ENCODE measurements at regions not wholly inside any gene's neighbourhood (a gene's known extent, or its start where the extent isn't known, plus 50 kb on each side); places are given as distances from the start of the nearest gene placed in this dataset.
"Not testable (repeated sequence)": the region's sequence is repeated elsewhere in the genome, so short reads cannot be mapped to it uniquely, and the experiment has no call there.

DNA sequence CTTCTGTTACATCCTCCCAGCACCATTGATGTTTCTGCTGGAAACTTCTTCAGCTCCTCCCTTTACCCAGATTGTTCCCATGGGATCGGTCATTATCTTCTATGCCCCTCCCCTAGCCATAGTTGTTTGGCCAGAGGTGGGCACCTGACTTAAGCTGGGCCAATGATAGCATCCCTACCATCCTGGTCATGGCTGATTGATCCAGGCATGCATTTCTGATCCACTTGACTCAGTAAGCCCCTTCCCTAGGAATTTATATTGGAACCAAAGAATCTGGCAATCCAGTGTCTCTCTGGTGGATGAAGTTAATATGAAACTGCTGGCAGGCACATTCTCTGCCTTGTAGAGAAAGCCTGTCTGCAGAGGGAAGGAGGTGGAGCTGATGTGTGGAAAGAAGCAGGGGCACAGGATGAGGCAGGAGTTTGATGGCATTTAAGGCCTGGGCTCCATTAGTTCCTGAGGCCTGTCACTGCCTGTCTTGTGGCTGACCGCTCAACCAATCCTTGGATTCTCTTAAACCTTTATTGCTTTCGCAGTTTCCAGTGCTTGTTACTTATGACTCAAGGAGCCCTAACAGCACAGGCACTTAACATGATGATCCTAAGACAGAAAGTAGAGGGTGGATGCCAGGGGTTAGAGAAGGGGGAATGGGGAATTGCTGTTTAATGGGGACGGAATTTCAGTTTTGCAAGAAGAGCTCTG, 152.4 kb downstream of the ABCC12 start:
- DNase-seq, result no peak

DNA sequence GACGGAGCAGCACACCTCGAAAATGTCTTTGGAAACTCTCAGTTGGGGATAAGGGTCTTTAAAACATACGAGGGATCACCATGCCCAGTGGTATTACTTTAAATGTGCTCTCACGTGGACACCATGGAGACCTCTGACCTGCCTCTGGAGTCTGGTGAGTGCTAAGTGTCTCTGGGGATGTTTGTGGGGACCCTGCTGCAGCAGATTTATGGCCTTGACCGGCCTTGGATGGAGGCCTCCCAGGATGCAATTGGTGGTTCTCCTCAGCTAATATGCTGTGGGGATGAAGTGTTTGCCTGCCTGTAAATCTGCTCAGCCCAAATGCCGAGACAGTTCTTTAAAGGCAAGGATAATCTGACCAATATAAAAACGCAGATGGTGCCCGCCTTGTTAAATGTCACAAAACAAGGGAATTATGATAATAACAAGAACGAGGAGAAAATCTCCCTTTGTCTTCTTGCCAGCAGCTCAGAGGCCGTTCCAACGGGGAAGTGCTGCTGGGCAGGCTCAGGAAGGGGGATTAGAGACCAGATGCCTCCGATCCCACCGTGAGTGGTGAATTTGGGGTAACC, 154.4 kb downstream of the ABCC12 start:
- no peak for DNase-seq

DNA sequence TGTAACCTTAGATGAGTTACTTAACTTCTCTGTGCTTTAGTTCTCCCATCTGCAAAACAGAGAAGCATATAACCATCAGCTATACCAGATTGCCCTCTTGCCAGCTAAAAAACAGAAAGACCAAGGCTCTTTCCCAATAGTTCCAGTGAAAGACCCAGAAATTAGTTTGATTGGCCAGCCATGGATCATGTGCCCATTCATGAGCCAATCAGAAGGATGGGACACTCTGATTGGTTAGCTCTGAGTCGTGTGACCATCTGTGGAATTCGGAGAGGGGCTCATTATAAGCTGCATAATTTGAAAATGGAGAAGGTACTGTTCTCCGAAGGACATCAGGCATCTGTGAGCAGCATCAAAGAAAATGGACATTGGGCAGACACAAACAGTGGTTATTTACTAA, 155.2 kb downstream of the ABCC12 start:
- DNase-seq, result no peak

DNA sequence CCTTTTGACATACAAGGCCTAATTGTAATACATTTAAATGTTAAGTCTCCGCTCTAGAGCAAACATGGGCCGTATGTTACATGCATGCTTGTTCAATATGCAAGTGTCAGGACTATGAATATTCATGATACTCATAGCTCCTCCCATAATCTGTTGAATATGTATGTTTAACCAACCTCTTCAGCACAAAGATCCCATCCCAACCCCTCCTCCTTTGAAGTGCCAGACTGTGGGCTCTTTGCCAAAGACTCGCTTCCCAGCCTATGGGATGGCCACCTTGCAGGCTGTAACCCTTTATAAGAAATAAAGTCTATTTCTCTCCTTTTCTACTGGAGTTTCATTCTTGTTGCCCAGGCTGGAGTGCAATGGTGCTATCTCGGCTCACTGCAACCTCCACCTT, 156.2 kb downstream of the ABCC12 start:
- no peak for DNase-seq

DNA sequence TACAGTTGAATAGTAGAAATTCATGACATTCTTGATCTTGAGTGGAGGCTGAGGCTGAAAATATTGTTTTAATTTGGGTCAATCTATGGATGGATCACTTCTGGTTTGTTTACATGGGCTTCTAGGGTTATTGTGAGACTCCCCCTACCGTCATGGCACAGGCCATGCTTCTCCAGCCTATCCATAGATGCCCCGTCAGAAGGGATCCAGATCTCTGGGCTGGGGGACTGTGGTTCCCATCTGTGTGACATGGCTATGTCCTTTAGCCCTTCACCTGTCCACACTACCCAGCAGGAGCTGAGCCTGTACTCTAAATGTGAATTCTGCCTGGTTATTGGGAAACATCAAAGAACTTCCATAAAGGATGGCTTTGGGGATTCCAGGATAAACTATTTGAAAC, 160.4 kb downstream of the ABCC12 start:
- no peak for DNase-seq

DNA sequence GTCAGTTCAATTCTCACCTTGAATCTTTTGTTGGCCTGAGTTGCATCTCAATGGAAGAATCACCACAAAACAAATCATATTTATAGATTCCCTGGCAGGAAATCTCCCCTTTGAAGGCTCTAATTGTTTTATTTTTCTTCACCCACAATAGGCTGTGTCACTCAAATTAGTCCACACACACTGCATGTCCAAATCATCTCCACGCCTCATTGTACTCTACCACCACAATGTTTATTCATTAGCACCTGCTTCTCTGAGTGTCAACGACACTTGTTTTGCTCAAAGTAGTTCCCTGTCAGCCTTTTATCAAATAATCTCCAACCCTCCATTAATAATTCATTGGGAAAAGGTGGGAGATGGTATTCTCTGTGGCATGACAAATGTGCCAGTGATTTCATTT, 164.3 kb downstream of the ABCC12 start:
- DNase-seq, result no peak

DNA sequence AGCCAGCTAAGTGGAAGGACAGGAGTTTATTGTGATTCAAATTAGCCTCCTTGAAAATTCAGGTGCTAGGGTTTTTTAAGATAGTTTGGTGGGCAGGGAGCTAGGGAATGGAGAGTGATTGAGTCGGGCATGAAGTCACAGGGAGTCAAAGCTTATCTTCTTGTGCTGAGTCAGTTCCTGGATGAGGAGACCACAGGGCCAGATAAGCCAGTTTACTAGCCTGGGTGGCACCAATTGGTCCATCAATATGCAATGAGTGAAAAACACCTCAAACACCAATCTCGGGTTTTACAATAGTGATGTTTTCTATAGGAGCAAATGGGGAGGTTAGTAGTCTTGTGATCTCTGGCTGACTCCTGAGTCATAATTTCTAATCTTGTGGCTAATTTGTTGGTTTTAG, 165.1 kb downstream of the ABCC12 start:
- no peak for DNase-seq

DNA sequence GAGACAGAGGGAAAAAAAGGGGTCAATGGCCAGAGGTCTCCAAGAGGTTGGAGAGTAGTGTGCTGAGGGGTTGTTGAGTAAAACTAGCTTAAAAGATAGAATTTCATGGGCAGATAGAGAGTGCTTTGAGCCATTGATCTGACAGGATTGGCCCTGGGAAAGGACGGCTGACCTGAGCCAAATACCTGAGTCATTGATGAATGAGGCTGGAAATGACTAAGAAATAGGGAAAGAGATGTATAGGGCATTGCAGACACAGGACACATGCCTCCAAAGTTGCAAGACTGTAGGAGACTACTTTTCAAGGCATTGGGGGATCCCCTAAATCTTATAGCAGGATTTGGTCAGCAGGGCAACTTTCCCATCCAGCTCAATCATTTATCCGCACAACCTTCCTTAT, 168.7 kb downstream of the ABCC12 start:
- no peak for DNase-seq

DNA sequence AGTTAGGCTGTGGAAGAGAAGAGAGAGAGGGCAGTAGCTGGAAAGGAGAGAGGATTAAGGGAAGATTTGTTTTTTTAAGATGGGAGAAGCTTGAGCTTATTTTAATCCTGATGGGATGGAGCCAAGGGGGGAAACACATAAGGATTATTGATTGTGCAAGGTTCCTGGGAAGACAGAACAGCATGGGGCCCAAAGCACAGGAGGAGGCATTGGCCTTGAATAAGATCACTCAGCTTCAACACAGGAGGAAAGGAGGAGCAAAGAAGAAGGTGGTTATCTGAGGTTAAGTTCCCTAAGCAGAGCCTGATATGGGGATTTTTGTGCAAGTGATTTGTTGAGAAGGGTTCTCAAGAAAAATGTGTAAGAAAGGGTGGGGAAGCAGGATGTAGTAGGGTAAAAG, 169.8 kb downstream of the ABCC12 start:
- no peak for DNase-seq

DNA sequence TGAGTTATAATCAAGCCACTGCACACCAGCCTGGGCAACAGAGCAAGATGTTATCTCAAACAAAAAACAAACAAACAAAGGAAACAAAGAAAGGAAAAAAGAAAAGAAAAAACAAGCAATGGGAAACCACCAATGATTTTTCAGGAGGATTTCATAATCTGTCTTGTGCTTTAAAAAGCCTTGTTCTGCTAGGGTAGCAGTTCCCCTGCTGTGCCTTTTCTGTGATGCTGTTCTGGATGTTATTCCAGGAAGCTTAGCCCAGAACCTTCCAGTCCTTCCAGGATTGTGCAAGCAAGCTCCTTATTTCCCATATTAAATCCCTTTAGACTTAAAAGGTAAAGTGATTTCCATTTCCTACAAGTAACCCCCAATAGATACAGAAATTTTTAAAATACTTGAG, 171.1 kb downstream of the ABCC12 start:
- no peak for DNase-seq

DNA sequence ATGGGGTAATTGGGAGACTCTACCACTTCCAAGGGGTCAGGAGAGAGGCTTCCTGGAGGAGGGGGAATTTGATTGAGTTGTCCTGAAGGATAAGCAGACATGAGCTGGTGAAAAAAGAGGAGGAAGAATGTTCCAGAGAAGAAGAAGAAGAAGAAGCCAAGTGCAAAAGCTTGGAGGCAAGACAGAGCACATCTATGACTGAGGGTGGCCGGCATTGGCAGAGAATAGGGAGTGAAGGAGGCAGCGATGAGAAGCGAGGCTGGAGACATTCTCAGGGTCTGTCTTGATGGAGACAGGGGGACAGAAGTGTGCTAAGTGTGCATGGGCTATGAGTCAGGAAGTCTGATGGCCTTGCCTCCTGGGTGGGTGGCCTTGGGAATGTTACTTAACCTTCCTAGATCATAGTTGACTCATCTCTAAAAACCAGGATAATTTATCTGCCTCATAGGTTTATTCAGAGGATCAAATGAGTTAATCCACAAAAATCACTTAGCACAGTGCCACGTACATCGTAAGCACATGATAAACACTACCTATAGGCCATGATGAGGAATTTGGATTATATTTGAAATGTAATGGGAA, 171.7 kb downstream of the ABCC12 start:
- DNase-seq, result no peak

DNA sequence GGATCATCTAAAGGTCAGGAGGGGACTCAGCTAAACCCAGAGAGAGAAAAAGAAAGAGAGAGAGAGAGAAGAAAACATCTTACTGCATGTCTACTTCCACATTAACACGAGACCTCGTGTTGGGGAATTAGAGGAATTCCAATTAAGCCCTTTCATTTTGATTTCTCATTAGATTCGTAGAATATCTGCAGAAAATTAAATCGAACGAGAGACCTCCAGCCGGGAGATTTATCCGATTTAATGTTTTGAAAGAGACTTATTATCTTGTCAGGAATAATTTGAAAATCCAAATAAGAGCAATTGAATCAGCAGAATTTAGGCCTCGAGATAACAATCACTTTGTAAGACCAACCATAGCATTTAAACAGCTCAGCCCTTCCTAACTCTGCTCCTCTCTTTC, 175.6 kb downstream of the ABCC12 start:
- DNase-seq, result no peak

DNA sequence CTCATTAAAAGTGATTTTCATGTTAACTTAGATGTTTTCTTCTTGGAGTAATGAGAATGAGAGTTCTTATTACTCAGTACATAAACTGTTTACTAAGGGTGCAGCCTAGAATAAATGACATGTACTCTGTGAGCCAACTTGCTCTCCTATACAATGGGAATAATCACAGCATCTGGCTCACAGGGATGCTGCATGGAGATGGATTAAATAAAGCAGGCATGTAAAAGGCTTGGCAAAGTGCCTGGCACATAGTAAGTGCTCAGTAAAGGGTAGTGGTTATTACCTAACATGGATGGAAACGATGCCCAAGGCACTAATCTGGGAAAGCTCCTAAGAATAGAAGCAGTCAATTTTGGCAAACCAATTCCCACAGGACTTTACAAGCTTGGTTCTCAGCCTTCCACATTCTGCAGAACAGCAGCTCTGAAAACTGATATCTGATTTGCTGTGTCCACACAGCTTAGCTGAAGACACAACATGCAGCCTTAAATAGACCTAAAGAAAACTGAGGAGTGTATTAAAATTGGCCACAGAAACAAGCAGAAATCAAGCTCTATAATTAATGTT, 176.1 kb downstream of the ABCC12 start:
- no peak for DNase-seq

DNA sequence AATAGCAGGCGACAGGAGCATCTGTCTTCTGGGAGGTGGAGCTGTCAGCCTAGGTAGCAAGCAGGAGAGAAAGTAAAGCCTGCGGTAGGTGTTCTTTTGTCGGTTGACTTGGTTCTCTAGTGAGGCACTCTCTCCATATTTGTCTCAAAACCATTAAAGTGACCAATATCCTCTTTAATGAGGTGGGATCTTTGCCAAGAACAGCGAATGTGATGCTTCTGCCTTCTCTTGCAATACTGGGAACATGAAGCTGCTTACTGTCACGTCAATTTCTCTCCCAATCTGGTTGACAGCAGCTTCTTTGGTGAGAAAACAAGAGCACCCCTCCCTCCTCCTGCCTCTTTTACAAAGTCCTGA, 176.7 kb downstream of the ABCC12 start:
- no peak for DNase-seq

DNA sequence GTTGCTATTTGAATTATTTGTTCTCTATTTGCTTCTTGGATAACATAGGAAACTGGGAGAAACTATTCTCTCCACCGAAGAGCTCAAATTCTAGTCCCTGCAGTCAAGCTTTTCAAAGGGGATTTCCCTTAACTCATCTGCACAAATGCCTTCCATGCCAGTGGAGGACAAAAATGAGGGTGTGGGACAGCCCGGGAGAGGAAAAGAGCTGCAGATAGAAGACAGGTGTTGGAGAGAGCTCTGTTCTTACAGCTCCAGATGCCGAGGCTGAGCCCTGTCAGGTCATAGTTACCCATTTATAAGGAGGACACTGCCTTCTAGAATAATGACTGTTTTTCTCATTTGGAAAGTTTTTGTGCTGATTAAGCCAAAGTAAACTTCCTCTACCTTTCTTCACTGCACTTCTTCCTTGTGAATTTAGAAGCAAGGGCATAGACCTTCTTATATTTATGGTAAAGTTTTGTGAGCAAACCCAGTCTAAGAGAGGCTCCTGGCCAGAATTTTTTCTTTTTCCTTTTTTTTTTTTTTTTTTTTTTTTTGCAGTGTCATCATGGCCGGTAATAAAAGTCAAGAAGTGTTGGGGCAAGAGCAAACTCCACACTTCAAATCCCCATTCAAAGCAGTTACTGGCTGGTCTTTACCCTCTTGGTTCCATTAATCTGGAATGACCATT, 177.2 kb downstream of the ABCC12 start:
- no peak for DNase-seq

DNA sequence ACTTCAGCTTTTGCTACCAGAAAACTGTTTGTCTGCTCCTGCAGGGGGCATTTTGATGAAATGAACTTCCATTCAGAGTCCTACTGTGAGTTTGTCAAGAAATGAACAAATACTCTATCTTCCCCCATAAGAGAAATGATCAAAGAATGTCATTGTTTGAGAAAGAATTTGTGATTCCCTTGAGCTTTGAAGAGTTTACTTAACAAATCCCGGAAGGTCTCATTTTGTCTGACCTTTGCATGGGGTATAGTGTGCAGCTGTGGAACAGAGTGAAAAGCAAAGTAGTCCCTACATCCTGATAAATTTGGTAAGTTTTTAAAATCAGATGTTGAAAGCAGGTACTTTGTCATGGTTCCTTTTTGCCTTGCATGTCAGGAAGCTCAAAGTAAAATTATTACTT, 178.0 kb downstream of the ABCC12 start:
- no peak for DNase-seq

DNA sequence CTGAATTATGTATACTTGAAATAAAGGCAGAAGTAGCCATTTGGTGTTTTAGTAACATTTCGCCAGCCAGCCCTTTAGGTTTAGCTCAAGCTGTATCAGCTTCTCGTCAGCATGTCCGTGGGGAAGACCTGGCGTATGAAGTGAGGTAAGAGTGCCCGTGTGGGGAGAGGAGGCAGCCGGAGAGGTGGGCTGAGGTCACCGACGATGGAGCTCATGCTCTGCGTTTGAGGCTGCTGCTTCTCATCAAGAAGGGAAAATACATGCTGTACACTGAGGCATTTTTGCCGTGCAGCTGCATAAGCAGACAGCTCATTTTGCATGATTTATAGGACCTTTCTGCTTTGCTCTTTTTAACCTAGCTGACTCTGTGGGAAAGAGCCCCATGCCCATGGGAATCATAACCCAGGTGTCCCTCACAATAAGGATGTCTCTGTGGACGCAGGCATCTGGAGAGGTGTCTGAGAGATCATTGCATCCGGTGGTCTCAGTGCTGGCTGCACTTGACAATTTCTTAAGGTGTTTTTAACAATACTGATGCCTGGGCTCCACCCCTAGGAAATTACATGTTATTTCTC, 179.1 kb downstream of the ABCC12 start:
- DNase-seq, result no peak

DNA sequence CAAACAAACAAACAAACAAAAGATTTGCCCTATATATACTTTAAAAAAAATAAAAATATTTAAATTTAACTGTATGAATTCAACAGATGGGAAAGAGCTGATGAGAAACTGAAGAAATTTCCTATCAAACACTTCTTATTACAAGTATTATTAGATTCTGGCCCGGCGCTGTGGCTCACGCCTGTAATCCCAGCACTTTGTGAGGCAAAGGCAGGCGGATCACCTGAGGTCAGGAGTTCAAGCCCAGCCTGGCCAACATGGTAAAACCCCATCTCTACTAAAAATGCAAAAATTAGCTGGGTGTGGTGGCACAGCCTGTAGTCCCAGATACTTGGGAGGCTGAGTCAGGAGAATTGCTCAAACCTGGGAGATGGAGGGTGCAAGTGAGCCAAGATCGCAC, 180.8 kb downstream of the ABCC12 start:
- DNase-seq, result not testable (repeated sequence)

DNA sequence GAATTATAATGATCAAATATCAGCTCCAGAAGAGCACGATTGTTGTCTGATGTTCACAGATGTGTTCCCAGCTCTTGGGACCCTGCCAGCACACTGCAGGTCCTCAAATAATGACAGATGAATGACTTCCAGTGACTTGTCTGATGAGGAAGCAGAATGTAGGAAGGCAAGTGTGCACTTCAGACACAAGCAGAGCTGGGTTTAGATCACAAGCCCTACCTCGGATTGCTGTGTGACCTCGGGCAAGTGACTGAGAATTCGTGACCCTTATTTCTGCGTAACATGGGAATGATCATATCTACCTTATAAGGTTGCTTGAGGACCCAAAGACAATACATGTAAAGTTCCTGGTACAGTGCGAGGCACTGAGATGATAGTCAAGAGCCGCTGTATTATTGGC, 182.2 kb downstream of the ABCC12 start:
- DNase-seq, result no peak

DNA sequence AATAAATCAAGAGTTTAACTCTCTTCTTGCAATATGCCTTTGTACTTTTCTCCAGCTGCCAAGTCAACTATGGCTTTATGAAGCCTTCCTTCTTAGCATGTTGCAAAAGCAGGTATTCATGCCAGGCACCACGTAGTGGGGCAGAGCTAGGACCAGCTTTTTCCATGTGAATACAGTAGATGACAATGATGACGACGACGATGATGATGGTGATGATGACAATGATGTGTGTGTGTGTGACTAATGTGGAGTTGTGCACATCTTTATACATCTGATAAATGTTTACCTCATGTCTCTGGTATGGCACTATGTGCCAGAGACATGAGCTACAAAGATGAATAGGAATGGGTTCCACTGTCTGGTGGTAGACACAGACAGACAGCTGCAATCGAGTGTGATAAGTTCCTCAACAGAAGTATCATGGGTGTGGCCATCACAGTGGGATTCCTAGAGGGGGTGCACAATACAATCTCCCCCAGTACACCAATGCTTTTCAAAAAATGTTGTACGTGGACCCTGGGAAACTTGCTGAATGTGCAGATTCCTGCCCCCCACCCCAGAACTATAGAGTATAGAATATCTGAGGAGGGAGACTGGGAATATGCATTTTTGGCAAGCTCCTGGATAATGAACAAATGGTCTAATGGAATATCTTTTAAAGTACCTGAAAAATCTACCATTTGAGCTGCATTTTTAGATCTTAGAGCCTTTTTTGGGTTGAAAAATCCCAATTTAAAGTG, 183.4 kb downstream of the ABCC12 start:
- no peak for DNase-seq

DNA sequence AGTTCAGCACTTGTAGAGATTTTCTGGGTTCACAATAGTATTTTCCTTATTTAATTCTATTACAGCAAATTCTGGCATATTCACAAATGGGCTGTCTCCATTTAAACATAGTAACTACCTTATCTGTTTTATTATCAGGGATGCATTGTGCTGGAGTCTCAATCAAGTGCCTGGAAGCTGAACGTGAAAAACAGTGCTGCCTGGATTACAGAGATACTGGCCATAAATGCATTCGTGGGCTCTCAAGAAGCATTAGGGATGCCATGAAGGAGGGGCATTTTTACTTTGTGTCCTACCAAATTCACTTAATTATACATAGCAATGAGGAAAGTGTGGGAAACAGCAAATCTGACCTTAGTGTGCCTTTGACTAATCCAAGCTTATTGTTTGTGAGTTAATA, 184.6 kb downstream of the ABCC12 start:
- no peak for DNase-seq

DNA sequence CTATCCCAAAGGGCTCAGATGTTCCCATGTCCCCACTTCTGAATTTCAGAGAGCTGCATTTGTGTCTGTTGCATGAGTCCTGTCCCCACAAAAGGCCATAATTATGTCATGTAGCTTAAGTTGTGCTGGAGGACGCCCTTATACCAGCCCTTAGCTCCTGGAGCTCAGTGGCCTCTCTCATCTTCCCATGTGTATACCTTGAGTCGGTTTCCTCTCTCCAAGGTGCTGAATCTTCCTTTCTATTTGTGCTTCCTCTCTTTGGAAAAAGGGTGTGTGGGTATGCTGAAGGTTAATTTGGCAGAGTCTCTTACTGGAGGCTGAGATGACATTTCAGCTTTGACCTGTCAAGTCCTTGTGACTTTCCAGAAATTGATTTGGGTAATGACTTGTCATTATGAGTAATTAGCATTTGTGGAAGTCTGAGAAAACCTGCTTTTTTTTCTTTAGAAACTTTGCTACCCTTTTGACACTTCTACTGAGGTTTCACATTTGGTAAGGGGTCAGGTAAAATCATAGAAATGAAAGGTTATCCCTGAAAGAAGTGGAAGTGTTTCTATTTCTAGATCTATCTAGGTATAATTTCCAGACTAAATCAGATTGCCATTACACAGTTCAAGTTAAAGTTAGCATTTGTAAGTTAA, 185.4 kb downstream of the ABCC12 start:
- DNase-seq, result no peak

Measured in CD4-positive, alpha-beta T cell treated with Interferon alpha-2 for 1 hour (primary cell).